ENCODE measurements at regions not wholly inside any gene's neighbourhood (a gene's known extent, or its start where the extent isn't known, plus 50 kb on each side); places are given as distances from the start of the nearest gene placed in this dataset.
A peak's percentile ranks its signal among the peaks of the same experiment; 100 is the strongest.

DNA sequence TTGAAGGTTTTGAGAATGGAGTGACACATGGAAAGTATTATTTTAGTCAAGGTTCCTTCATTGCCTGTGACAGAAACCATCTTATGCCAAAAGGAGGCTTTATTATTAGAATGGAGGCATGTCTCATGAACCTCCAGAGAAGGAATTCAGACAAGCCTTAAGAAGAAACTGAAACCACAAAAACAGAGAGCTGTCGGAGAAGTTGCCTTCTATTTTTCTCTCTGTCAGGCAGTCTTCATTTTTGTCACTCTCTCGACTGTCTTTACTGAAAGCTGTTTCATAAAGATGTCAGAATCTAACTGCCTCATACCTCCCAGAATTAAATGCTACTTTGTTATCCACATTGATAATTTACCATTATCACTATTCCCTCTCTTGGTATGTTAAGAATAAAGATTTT, 434.7 kb upstream of the ADGRL4 start:
- Histone ChIP-seq H3K27me3 (ENCODE audit: insufficient read depth, low read depth, low read length) (no peaks in the 10 kb centered on the region), H4K20me1 (ENCODE audit: insufficient read depth) (no peaks in the 10 kb centered on the region), H3K36me3 (ENCODE audit: insufficient read depth, low read length) (no peaks in the 10 kb centered on the region), H3K4me3 (ENCODE audit: low read length) (no peak overlapping the region), H3K4me2 (ENCODE audit: low read length) (no peak overlapping the region), H3K9me2 (ENCODE audit: insufficient read depth, low read length) (no peaks in the 10 kb centered on the region), H3K27ac (ENCODE audit: low read length) (peak overlapping the region; percentile 3), H3K79me2 (replicated peaks; ENCODE audit: insufficient read depth, low read length) (no peaks in the 10 kb centered on the region), H3K9ac (ENCODE audit: low read length) (no peak overlapping the region), H3F3A (ENCODE audit: insufficient read depth, low read length, poor library complexity, severe bottlenecking) (no peaks in the 10 kb centered on the region), H3K9me3 (ENCODE audit: low read length) (no peaks in the 10 kb centered on the region), H2AFZ (ENCODE audit: low read depth, low read length) (no peak overlapping the region)
- TF ChIP-seq, protein P1, sequence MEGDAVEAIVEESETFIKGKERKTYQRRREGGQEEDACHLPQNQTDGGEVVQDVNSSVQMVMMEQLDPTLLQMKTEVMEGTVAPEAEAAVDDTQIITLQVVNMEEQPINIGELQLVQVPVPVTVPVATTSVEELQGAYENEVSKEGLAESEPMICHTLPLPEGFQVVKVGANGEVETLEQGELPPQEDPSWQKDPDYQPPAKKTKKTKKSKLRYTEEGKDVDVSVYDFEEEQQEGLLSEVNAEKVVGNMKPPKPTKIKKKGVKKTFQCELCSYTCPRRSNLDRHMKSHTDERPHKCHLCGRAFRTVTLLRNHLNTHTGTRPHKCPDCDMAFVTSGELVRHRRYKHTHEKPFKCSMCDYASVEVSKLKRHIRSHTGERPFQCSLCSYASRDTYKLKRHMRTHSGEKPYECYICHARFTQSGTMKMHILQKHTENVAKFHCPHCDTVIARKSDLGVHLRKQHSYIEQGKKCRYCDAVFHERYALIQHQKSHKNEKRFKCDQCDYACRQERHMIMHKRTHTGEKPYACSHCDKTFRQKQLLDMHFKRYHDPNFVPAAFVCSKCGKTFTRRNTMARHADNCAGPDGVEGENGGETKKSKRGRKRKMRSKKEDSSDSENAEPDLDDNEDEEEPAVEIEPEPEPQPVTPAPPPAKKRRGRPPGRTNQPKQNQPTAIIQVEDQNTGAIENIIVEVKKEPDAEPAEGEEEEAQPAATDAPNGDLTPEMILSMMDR (IDR thresholded peaks at IDR 0.05; ENCODE audit: poor library complexity, severe bottlenecking) = no peak
- TF ChIP-seq EP300 (conservative IDR thresholded peaks at IDR 0.05; ENCODE audit: poor library complexity, severe bottlenecking) (peak; percentile 72), POLR2AphosphoS5 (IDR thresholded peaks at IDR 0.05) (peak; percentile 16), SMC3 (conservative IDR thresholded peaks at IDR 0.05; ENCODE audit: poor library complexity) (no peak), TAF1 (IDR thresholded peaks at IDR 0.05; ENCODE audit: low read depth) (no peak), RAD21 (conservative IDR thresholded peaks at IDR 0.05) (no peak), MXI1 (conservative IDR thresholded peaks at IDR 0.05; ENCODE audit: poor library complexity, severe bottlenecking) (no peak)

GRCh38 chr1:79437540-79437939, 431.0 kb upstream of the ADGRL4 start:
- no peaks in the 10 kb centered on the region for H3F3A ChIP-seq (ENCODE audit: insufficient read depth, low read length, poor library complexity, severe bottlenecking)
- no peaks in the 10 kb centered on the region for H3K27me3 ChIP-seq (ENCODE audit: insufficient read depth, low read depth, low read length)
- H3K79me2 ChIP-seq (replicated peaks; ENCODE audit: insufficient read depth, low read length) = no peaks in the 10 kb centered on the region
- H3K9me2 ChIP-seq (ENCODE audit: insufficient read depth, low read length) = no peaks in the 10 kb centered on the region
- H3K4me3 ChIP-seq (ENCODE audit: low read length) = no peak overlapping the region
- H2AFZ ChIP-seq (ENCODE audit: low read depth, low read length) = no peak overlapping the region
- H3K9me3 ChIP-seq (ENCODE audit: low read length) = no peaks in the 10 kb centered on the region
- no peaks in the 10 kb centered on the region for H4K20me1 ChIP-seq (ENCODE audit: insufficient read depth)
- no peak overlapping the region for H3K4me2 ChIP-seq (ENCODE audit: low read length)
- TF ChIP-seq, protein P1 (IDR thresholded peaks at IDR 0.05; ENCODE audit: poor library complexity, severe bottlenecking) = no peak
- no peak for TF ChIP-seq EP300 (conservative IDR thresholded peaks at IDR 0.05; ENCODE audit: poor library complexity, severe bottlenecking)
- TF ChIP-seq RAD21 (conservative IDR thresholded peaks at IDR 0.05) = no peak
- no peak for TF ChIP-seq EZH2 (IDR thresholded peaks at IDR 0.05; ENCODE audit: borderline replicate concordance, insufficient read depth, low read length, poor library complexity, severe bottlenecking)
- TF ChIP-seq SMC3 (conservative IDR thresholded peaks at IDR 0.05; ENCODE audit: poor library complexity) = no peak
- no peak for TF ChIP-seq POLR2AphosphoS5 (IDR thresholded peaks at IDR 0.05)
- no peak for TF ChIP-seq TAF1 (IDR thresholded peaks at IDR 0.05; ENCODE audit: low read depth)
- TF ChIP-seq, protein P2, sequence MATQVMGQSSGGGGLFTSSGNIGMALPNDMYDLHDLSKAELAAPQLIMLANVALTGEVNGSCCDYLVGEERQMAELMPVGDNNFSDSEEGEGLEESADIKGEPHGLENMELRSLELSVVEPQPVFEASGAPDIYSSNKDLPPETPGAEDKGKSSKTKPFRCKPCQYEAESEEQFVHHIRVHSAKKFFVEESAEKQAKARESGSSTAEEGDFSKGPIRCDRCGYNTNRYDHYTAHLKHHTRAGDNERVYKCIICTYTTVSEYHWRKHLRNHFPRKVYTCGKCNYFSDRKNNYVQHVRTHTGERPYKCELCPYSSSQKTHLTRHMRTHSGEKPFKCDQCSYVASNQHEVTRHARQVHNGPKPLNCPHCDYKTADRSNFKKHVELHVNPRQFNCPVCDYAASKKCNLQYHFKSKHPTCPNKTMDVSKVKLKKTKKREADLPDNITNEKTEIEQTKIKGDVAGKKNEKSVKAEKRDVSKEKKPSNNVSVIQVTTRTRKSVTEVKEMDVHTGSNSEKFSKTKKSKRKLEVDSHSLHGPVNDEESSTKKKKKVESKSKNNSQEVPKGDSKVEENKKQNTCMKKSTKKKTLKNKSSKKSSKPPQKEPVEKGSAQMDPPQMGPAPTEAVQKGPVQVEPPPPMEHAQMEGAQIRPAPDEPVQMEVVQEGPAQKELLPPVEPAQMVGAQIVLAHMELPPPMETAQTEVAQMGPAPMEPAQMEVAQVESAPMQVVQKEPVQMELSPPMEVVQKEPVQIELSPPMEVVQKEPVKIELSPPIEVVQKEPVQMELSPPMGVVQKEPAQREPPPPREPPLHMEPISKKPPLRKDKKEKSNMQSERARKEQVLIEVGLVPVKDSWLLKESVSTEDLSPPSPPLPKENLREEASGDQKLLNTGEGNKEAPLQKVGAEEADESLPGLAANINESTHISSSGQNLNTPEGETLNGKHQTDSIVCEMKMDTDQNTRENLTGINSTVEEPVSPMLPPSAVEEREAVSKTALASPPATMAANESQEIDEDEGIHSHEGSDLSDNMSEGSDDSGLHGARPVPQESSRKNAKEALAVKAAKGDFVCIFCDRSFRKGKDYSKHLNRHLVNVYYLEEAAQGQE (IDR thresholded peaks at IDR 0.05; ENCODE audit: borderline replicate concordance) = no peak
- no peak for TF ChIP-seq MXI1 (conservative IDR thresholded peaks at IDR 0.05; ENCODE audit: poor library complexity, severe bottlenecking)
- H3K36me3 ChIP-seq (ENCODE audit: insufficient read depth, low read length) = no peaks in the 10 kb centered on the region
- no peak overlapping the region for H3K27ac ChIP-seq (ENCODE audit: low read length)
- no peak overlapping the region for H3K9ac ChIP-seq (ENCODE audit: low read length)

All from neural cell (in vitro differentiated cells).